ENCODE measurements at regions not wholly inside any gene's neighbourhood (a gene's known extent, or its start where the extent isn't known, plus 50 kb on each side); places are given as distances from the start of the nearest gene placed in this dataset.
"Not testable (repeated sequence)": the region's sequence is repeated elsewhere in the genome, so short reads cannot be mapped to it uniquely, and the experiment has no call there.

- Mint-ChIP-seq H3K27ac (no peak overlapping the region), H3K4me3 (no peak overlapping the region), H3K27me3 (ENCODE audit: low read depth) (no peaks in the 10 kb centered on the region), H3K36me3 (ENCODE audit: low read depth) (no peaks in the 10 kb centered on the region), H3K4me1 (ENCODE audit: low read depth) (no peaks in the 10 kb centered on the region), H3K9me3 (peaks cover 59% of the 10 kb centered on the region)
- no peak for DNase-seq (ENCODE audit: low spot score)
Measured at GRCh38 chr9:11646831-11647230, 1034.0 kb upstream of the PTPRD start.

DNA sequence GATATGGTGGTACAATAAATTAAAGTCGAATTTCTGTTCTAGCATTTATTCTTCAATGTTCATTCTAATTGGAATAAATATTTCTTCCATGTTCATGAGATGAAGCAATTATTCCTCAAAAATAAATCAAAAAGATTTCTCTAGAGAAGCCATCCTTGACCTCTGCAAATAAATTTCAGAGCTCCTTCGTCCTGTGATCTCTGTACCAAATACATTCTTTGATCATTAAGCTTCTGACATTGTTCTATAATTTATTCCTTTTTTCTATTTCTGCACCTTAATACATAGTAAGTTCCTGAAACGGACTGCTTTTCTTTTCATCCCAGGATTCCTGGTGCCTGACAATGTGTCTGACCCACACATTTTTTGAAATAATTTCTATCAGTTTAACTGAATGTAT lies 1039.3 kb upstream of the TYRP1 start:
- Mint-ChIP-seq H3K9me3 (peaks cover 55% of the 10 kb centered on the region), H3K27me3 (ENCODE audit: low read depth) (no peaks in the 10 kb centered on the region), H3K4me1 (ENCODE audit: low read depth) (no peaks in the 10 kb centered on the region), H3K27ac (no peak overlapping the region), H3K36me3 (ENCODE audit: low read depth) (no peaks in the 10 kb centered on the region), H3K4me3 (no peak overlapping the region)
- no peak for DNase-seq (ENCODE audit: low spot score)

DNA sequence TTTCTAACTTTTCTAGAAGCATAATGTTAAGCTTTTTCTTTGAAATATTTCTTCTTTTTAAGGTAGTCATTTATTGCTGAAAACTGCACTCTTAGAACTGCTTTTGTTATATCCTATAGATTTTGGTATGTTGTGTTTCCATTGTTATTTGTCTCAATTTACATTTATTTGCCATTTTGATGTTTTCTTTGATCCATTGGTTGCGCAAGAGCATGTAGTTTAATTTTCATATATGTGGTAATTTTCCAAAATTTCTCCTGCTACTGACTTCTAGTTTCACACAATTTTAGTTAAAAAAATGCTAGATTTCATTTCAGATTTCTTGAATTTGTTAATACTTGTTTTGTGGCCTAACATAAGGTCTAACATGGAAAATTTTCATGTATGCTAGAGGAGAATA lies 1029.3 kb upstream of the TYRP1 start:
- no peaks in the 10 kb centered on the region for H3K4me1 Mint-ChIP-seq (ENCODE audit: low read depth)
- no peak for DNase-seq (ENCODE audit: low spot score)
- no peaks in the 10 kb centered on the region for H3K36me3 Mint-ChIP-seq (ENCODE audit: low read depth)
- no peak overlapping the region for H3K4me3 Mint-ChIP-seq
- H3K27me3 Mint-ChIP-seq (ENCODE audit: low read depth): no peaks in the 10 kb centered on the region
- H3K9me3 Mint-ChIP-seq: peaks cover 34% of the 10 kb centered on the region
- no peak overlapping the region for H3K27ac Mint-ChIP-seq

GRCh38 chr9:11676821-11677220 lies 1016.4 kb upstream of the TYRP1 start:
- Mint-ChIP-seq H3K36me3 (ENCODE audit: low read depth) (no peaks in the 10 kb centered on the region), H3K27me3 (ENCODE audit: low read depth) (no peaks in the 10 kb centered on the region), H3K4me1 (ENCODE audit: low read depth) (no peaks in the 10 kb centered on the region), H3K27ac (no peak overlapping the region), H3K4me3 (no peak overlapping the region), H3K9me3 (peaks cover 34% of the 10 kb centered on the region)
- no peak for DNase-seq (ENCODE audit: low spot score)

- Mint-ChIP-seq H3K36me3 (ENCODE audit: low read depth) (no peaks in the 10 kb centered on the region), H3K27ac (no peak overlapping the region), H3K27me3 (ENCODE audit: low read depth) (no peaks in the 10 kb centered on the region), H3K4me1 (ENCODE audit: low read depth) (no peaks in the 10 kb centered on the region), H3K4me3 (no peak overlapping the region), H3K9me3 (peaks cover 42% of the 10 kb centered on the region)
- no peak for DNase-seq (ENCODE audit: low spot score)
Measured at GRCh38 chr9:11686733-11687132, 1006.5 kb upstream of the TYRP1 start.

- Mint-ChIP-seq H3K27ac (no peak overlapping the region), H3K4me3 (no peak overlapping the region)
- no peak for DNase-seq (ENCODE audit: low spot score)
Measured at GRCh38 chr9:11697126-11697525, 996.1 kb upstream of the TYRP1 start.

GRCh38 chr9:11701706-11702105 lies 991.5 kb upstream of the TYRP1 start:
- Mint-ChIP-seq H3K9me3 (peaks cover 46% of the 10 kb centered on the region), H3K27me3 (ENCODE audit: low read depth) (no peaks in the 10 kb centered on the region), H3K4me1 (ENCODE audit: low read depth) (no peaks in the 10 kb centered on the region), H3K4me3 (no peak overlapping the region), H3K27ac (no peak overlapping the region), H3K36me3 (ENCODE audit: low read depth) (no peaks in the 10 kb centered on the region)
- DNase-seq (ENCODE audit: low spot score): no peak

More at GRCh38 chr9:11697126-11697525, 996.1 kb upstream of the TYRP1 start:
- Mint-ChIP-seq H3K27me3 (ENCODE audit: low read depth) (no peaks in the 10 kb centered on the region), H3K9me3 (peaks cover 42% of the 10 kb centered on the region), H3K4me1 (ENCODE audit: low read depth) (no peaks in the 10 kb centered on the region), H3K36me3 (ENCODE audit: low read depth) (no peaks in the 10 kb centered on the region)

DNA sequence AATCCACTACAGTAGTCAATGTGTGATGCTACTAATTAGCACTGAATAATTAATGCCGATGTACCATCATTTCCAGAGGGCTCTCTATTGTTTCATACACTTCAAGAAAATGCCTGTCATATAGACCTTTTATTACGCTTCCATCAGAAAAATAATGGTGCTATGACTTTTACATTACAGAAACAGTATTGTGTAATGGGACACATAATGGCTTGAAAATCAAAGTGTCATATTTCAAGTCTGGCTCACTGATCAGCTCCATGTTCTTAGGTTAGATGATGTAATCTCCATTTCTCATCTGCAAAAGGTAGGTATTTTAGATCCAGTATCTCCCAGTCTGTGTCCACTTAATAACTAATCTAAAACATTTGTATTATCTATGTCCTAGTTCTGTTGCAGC lies 990.6 kb upstream of the TYRP1 start:
- Mint-ChIP-seq H3K36me3 (ENCODE audit: low read depth) (no peaks in the 10 kb centered on the region), H3K27ac (no peak overlapping the region), H3K4me3 (no peak overlapping the region), H3K4me1 (ENCODE audit: low read depth) (no peaks in the 10 kb centered on the region), H3K27me3 (ENCODE audit: low read depth) (no peaks in the 10 kb centered on the region), H3K9me3 (peaks cover 44% of the 10 kb centered on the region)
- DNase-seq (ENCODE audit: low spot score): no peak

GRCh38 chr9:11704198-11704597 lies 989.0 kb upstream of the TYRP1 start:
- not testable (repeated sequence) for H3K4me3 Mint-ChIP-seq; H3K4me1 Mint-ChIP-seq (ENCODE audit: low read depth); DNase-seq (ENCODE audit: low spot score); H3K36me3 Mint-ChIP-seq (ENCODE audit: low read depth); H3K27me3 Mint-ChIP-seq (ENCODE audit: low read depth); H3K27ac Mint-ChIP-seq
- peaks cover 45% of the 10 kb centered on the region for H3K9me3 Mint-ChIP-seq

DNA sequence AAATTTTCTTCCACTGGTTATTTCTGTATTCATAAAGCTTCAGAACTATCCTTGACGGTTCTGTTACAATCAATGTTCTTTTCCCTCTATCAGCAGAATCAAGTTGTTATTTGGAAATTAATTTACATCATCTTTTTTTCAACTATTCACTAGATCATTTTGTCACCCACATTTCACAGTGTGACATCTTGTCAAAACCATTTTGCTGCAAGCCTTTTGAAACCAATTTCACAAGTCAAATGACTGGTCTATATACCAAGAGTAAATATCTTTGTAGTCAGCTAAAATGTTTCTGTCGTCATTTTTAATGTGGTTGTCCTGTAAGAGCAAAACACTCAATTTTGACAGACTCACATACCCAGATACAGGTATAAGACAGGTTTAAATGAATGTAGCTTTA lies 984.3 kb upstream of the TYRP1 start:
- H3K27me3 Mint-ChIP-seq (ENCODE audit: low read depth): no peaks in the 10 kb centered on the region
- H3K9me3 Mint-ChIP-seq: peaks cover 29% of the 10 kb centered on the region
- no peaks in the 10 kb centered on the region for H3K4me1 Mint-ChIP-seq (ENCODE audit: low read depth)
- H3K27ac Mint-ChIP-seq: no peak overlapping the region
- no peaks in the 10 kb centered on the region for H3K36me3 Mint-ChIP-seq (ENCODE audit: low read depth)
- no peak overlapping the region for H3K4me3 Mint-ChIP-seq
- DNase-seq (ENCODE audit: low spot score): no peak

- Mint-ChIP-seq H3K4me1 (ENCODE audit: low read depth) (no peaks in the 10 kb centered on the region), H3K9me3 (peaks cover 28% of the 10 kb centered on the region), H3K4me3 (no peak overlapping the region), H3K36me3 (ENCODE audit: low read depth) (no peaks in the 10 kb centered on the region), H3K27me3 (ENCODE audit: low read depth) (no peaks in the 10 kb centered on the region), H3K27ac (no peak overlapping the region)
- DNase-seq (ENCODE audit: low spot score): no peak
Measured at GRCh38 chr9:11709567-11709966, 983.6 kb upstream of the TYRP1 start.

- peaks cover 31% of the 10 kb centered on the region for H3K9me3 Mint-ChIP-seq
Measured at GRCh38 chr9:11713077-11713476, 980.1 kb upstream of the TYRP1 start.

DNA sequence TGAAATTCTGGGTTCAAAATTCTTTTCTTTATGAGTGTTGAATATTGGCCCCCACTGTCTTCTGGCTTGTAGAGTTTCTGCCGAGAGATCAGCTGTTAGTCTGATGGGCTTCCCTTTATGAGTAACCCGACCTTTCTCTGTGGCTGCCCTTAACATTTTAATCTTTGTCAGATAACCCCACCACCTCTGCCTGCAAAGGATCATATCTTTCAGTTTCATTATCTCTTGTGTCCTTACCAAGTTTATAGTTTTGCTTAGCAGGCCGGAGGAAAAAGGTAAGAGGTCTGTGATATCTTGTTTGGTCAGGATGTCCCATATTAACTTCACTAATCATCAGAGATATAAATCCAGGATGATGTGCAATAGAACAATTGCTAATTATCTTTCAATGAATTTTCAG lies 970.2 kb upstream of the TYRP1 start:
- Mint-ChIP-seq H3K27me3 (ENCODE audit: low read depth) (no peaks in the 10 kb centered on the region), H3K27ac (no peak overlapping the region), H3K4me1 (ENCODE audit: low read depth) (no peaks in the 10 kb centered on the region), H3K36me3 (ENCODE audit: low read depth) (no peaks in the 10 kb centered on the region), H3K9me3 (peaks cover 50% of the 10 kb centered on the region), H3K4me3 (no peak overlapping the region)
- DNase-seq (ENCODE audit: low spot score): no peak

More at GRCh38 chr9:11713077-11713476, 980.1 kb upstream of the TYRP1 start:
- H3K27ac Mint-ChIP-seq: no peak overlapping the region
- no peaks in the 10 kb centered on the region for H3K36me3 Mint-ChIP-seq (ENCODE audit: low read depth)
- H3K27me3 Mint-ChIP-seq (ENCODE audit: low read depth): no peaks in the 10 kb centered on the region
- no peaks in the 10 kb centered on the region for H3K4me1 Mint-ChIP-seq (ENCODE audit: low read depth)
- DNase-seq (ENCODE audit: low spot score): no peak
- H3K4me3 Mint-ChIP-seq: no peak overlapping the region

DNA sequence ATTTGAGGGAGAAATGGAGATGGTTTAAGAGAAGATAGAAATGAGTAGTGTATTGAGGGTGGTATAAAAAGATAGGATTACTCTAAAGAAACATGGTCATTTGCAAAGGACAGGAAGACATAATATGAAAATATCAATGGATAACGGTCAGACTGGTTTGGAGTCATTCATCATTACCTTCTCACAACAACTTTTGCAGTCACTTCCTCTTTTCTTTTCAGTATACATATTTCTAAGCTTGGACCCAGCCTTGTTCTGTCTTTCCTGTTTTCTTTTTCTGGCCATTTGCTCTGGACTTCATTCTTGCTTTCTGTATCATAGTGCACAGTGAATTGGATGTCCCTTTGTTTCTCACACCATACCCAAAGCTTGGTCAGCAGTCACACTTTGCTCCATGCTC lies 966.5 kb upstream of the TYRP1 start:
- H3K27me3 Mint-ChIP-seq (ENCODE audit: low read depth): no peaks in the 10 kb centered on the region
- no peak overlapping the region for H3K27ac Mint-ChIP-seq
- H3K9me3 Mint-ChIP-seq: peaks cover 46% of the 10 kb centered on the region
- no peaks in the 10 kb centered on the region for H3K4me1 Mint-ChIP-seq (ENCODE audit: low read depth)
- H3K4me3 Mint-ChIP-seq: no peak overlapping the region
- no peaks in the 10 kb centered on the region for H3K36me3 Mint-ChIP-seq (ENCODE audit: low read depth)
- no peak for DNase-seq (ENCODE audit: low spot score)

DNA sequence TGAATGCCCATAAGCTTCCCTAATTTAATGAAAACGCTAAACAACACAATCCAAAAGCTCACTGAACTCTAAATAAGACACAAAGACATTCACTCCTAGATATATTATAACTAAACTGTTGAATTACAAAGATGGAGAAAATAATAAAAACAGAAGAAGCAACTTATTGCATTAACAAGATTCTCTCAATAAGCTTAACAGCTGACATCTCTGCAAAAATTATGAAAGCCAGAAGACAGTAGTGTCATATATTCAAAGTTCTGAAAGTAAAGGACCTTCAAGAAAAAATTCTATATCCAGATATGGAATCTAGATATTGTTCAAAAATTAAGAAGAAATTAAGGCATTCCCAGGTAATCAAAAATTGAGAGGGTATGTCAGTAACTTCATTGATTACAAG lies 957.8 kb upstream of the TYRP1 start:
- Mint-ChIP-seq H3K27ac (no peak overlapping the region), H3K9me3 (peaks cover 39% of the 10 kb centered on the region), H3K4me1 (ENCODE audit: low read depth) (no peaks in the 10 kb centered on the region), H3K36me3 (ENCODE audit: low read depth) (no peaks in the 10 kb centered on the region), H3K4me3 (no peak overlapping the region), H3K27me3 (ENCODE audit: low read depth) (no peaks in the 10 kb centered on the region)
- no peak for DNase-seq (ENCODE audit: low spot score)
